Caco-2 (cell line): ENCODE measurements at regions not wholly inside any gene's neighbourhood (a gene's known extent, or its start where the extent isn't known, plus 50 kb on each side); places are given as distances from the start of the nearest gene placed in this dataset.

Source experiments
- BruUV-seq: library from RNA; stranded (reverse); fragments of 400-500 nt; replicated peaks from 2 replicates; lab custom pipeline; 2021; lab: Mats Ljungman, UMichigan
- CTCF ChIA-PET: fragments of 300-600 bp; sonication (Branson Sonifier 250); formaldehyde crosslinking; loops from one replicate; lab custom pipeline; 2022; ENCODE audit warnings: antibody characterized with exemption; lab: Charles Lee
- POLR2A ChIA-PET: fragments of 300-600 bp; sonication (Branson Sonifier 250); formaldehyde crosslinking; loops from one replicate; lab custom pipeline; 2022; ENCODE audit warnings: antibody characterized with exemption; lab: Charles Lee
- DNase-seq, 2 experiments: peaks; one replicate each; pipeline versions ENCODE4 v3.0.0 to v3.0.0-alpha.2; 2020 to 2022
- H3K27me3 ChIP-seq: replicated peaks from 2 replicates; pipeline ENCODE4 v1.6.0; 2011; ENCODE audit warnings: low read length; ENCODE audit not compliant: control insufficient read depth, insufficient read depth
- H3K36me3 ChIP-seq: 2 replicates; pipeline ENCODE4 v1.5.1; 2011; ENCODE audit warnings: low read length; ENCODE audit not compliant: control insufficient read depth, insufficient read depth
- H3K4me1 ChIP-seq: fragments of 250-450 bp; sonication (Bioruptor Pico); 2 replicates; pipeline ENCODE4 v1.5.1; 2020; ENCODE audit warnings: mild to moderate bottlenecking
- H3K4me3 ChIP-seq: 2 replicates; pipeline ENCODE4 v1.5.1; 2011; ENCODE audit warnings: low read depth, mild to moderate bottlenecking, control low read depth, low read length
- H3K9me3 ChIP-seq: fragments of 250-450 bp; sonication (Bioruptor Pico); 2 replicates; pipeline ENCODE4 v1.5.1; 2020; ENCODE audit warnings: mild to moderate bottlenecking, moderate library complexity
- H3K27ac Mint-ChIP-seq: one replicate; pipeline ENCODE4 v1.8.0; 2022; ENCODE audit warnings: mixed read lengths; ENCODE audit not compliant: unreplicated experiment
- H3K27me3 Mint-ChIP-seq: one replicate; pipeline ENCODE4 v1.8.0; 2022; ENCODE audit warnings: mixed read lengths; ENCODE audit not compliant: insufficient read depth, unreplicated experiment
- H3K36me3 Mint-ChIP-seq: one replicate; pipeline ENCODE4 v1.8.0; 2022; ENCODE audit warnings: mild to moderate bottlenecking, mixed read lengths; ENCODE audit not compliant: insufficient read depth, unreplicated experiment
- H3K4me1 Mint-ChIP-seq: one replicate; pipeline ENCODE4 v1.8.0; 2022; ENCODE audit warnings: low read depth, mixed read lengths; ENCODE audit not compliant: unreplicated experiment
- H3K4me3 Mint-ChIP-seq: one replicate; pipeline ENCODE4 v1.8.0; 2022; ENCODE audit warnings: mild to moderate bottlenecking, moderate library complexity, mixed read lengths; ENCODE audit not compliant: unreplicated experiment
- H3K9me3 Mint-ChIP-seq: one replicate; pipeline ENCODE4 v1.8.0; 2022; ENCODE audit warnings: mixed read lengths; ENCODE audit not compliant: unreplicated experiment
- CTCF ChIP-seq, 2 experiments: fragments of 200-600 bp in 1 of 2; IDR thresholded peaks; 1 replicate in 1 of 2; 2 replicates in 1 of 2; pipeline versions ENCODE4 v1.5.1 to v1.8.0; 2011 to 2022; ENCODE audit warnings: antibody characterized with exemption in 1 of 2, control low read depth in 1 of 2, inconsistent platforms in 1 of 2, low read depth in 1 of 2, low read length in 1 of 2, mild to moderate bottlenecking in 1 of 2, moderate library complexity in 1 of 2; ENCODE audit not compliant: insufficient read depth in 1 of 2, severe bottlenecking in 1 of 2, unreplicated experiment in 1 of 2
- intact Hi-C: fragments of 100-400 bp; cut with micrococcal nuclease; formaldehyde crosslinking; loops from one replicate; pipeline ENCODE4 v1.10.0; 2022; ENCODE audit not compliant: unreplicated experiment

GRCh38 chr3:106168962-106169750 lies 300.3 kb upstream of the CBLB start:
- Mint-ChIP-seq H3K36me3 (no peaks in the 10 kb centered on the region), H3K9me3 (peaks cover 4% of the 10 kb centered on the region), H3K4me3 (no peak overlapping the region), H3K4me1 (no peaks in the 10 kb centered on the region), H3K27ac (no peak overlapping the region), H3K27me3 (no peaks in the 10 kb centered on the region)
- Histone ChIP-seq H3K9me3 (no peaks in the 10 kb centered on the region), H3K4me3 (no peak overlapping the region), H3K4me1 (no peaks in the 10 kb centered on the region), H3K36me3 (no peaks in the 10 kb centered on the region), H3K27me3 (no peaks in the 10 kb centered on the region)
- intact Hi-C loops, result no loop called here
- no peak for TF ChIP-seq CTCF (IDR thresholded peaks at IDR 0.05; ENCODE audit: insufficient read depth in 1 of 2, low read depth in 1 of 2, low read length in 1 of 2, severe bottlenecking in 1 of 2, unreplicated experiment in 1 of 2)
- CTCF ChIA-PET, result no interaction called here
- POLR2A ChIA-PET, result no interaction called here
- no peak for DNase-seq
- no TSS peak for BruUV-seq

GRCh38 chr3:106170636-106171035 lies 301.8 kb upstream of the CBLB start:
- no TSS peak for BruUV-seq
- H3K36me3 ChIP-seq, result no peaks in the 10 kb centered on the region
- Mint-ChIP-seq H3K27me3 (no peaks in the 10 kb centered on the region), H3K27ac (no peak overlapping the region), H3K36me3 (no peaks in the 10 kb centered on the region), H3K4me3 (no peak overlapping the region), H3K9me3 (no peaks in the 10 kb centered on the region), H3K4me1 (no peaks in the 10 kb centered on the region)
- no peaks in the 10 kb centered on the region for H3K9me3 ChIP-seq
- DNase-seq, result no peak
- no peaks in the 10 kb centered on the region for H3K4me1 ChIP-seq
- no peaks in the 10 kb centered on the region for H3K27me3 ChIP-seq
- H3K4me3 ChIP-seq, result no peak overlapping the region
- TF ChIP-seq CTCF (IDR thresholded peaks at IDR 0.05; ENCODE audit: insufficient read depth in 1 of 2, low read depth in 1 of 2, low read length in 1 of 2, severe bottlenecking in 1 of 2, unreplicated experiment in 1 of 2), result no peak
- ChIA-PET POLR2A (no interaction called here), CTCF (no interaction called here)
- intact Hi-C loops, result no loop called here

- Mint-ChIP-seq H3K36me3 (no peaks in the 10 kb centered on the region), H3K4me3 (no peak overlapping the region), H3K4me1 (no peaks in the 10 kb centered on the region), H3K27me3 (no peaks in the 10 kb centered on the region), H3K9me3 (no peaks in the 10 kb centered on the region), H3K27ac (no peak overlapping the region)
- BruUV-seq, result no TSS peak
- intact Hi-C loops, result no loop called here
- Histone ChIP-seq H3K4me1 (no peaks in the 10 kb centered on the region), H3K36me3 (no peaks in the 10 kb centered on the region), H3K27me3 (no peaks in the 10 kb centered on the region), H3K9me3 (no peaks in the 10 kb centered on the region), H3K4me3 (no peak overlapping the region)
- ChIA-PET POLR2A (no interaction called here), CTCF (no interaction called here)
- no peak for TF ChIP-seq CTCF (IDR thresholded peaks at IDR 0.05; ENCODE audit: insufficient read depth in 1 of 2, low read depth in 1 of 2, low read length in 1 of 2, severe bottlenecking in 1 of 2, unreplicated experiment in 1 of 2)
- DNase-seq, result no peak
These were observed 303.3 kb upstream of the CBLB start for GRCh38 chr3:106172101-106172500.
